Astrocyte of the cerebellum (primary cell): ENCODE measurements at regions not wholly inside any gene's neighbourhood (a gene's known extent, or its start where the extent isn't known, plus 50 kb on each side); places are given as distances from the start of the nearest gene placed in this dataset.

Experiments
- DNase-seq: peaks from one replicate; pipeline ENCODE4 v3.0.0-alpha.2; 2011; ENCODE audit warnings: low read depth
- H3K4me3 ChIP-seq: 2 replicates; pipeline ENCODE4 v1.5.1; 2011; ENCODE audit warnings: mild to moderate bottlenecking, low read depth, low read length, moderate library complexity
- in situ Hi-C: cut with HindIII; loops from 2 replicates; pipeline ENCODE4 v1.10.0; 2017; ENCODE audit warnings: low sequenced_read_pairs
- TF ChIP-seq, protein P1 (sequence below): IDR thresholded peaks from 2 replicates; pipeline ENCODE4 v1.5.1; 2012; ENCODE audit warnings: low read length, low read depth, moderate library complexity, mild to moderate bottlenecking; ENCODE audit errors: missing control alignments

DNA sequence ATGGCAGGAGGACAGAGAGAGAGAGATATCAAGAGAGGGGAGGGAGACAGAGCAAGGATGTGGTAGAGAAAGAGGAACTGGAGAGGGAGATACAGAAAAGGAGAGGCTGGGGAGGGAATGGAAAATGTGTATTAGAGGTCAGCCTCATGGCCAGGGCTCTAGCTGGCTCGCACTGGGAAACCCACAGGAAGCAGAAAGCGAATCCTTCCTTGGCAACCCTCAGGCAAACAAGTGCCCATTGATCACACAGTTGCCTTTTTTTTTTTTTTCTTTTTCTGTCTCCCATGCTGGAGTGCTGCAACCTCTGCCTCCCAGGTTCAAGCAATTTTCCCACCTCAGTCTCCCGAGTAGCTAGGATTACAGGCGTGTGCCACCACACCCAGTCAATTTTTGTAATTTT is 391.2 kb downstream of the TYW1 start:
- no peak overlapping the region for H3K4me3 ChIP-seq
- no peak for DNase-seq
- TF ChIP-seq, protein P1, sequence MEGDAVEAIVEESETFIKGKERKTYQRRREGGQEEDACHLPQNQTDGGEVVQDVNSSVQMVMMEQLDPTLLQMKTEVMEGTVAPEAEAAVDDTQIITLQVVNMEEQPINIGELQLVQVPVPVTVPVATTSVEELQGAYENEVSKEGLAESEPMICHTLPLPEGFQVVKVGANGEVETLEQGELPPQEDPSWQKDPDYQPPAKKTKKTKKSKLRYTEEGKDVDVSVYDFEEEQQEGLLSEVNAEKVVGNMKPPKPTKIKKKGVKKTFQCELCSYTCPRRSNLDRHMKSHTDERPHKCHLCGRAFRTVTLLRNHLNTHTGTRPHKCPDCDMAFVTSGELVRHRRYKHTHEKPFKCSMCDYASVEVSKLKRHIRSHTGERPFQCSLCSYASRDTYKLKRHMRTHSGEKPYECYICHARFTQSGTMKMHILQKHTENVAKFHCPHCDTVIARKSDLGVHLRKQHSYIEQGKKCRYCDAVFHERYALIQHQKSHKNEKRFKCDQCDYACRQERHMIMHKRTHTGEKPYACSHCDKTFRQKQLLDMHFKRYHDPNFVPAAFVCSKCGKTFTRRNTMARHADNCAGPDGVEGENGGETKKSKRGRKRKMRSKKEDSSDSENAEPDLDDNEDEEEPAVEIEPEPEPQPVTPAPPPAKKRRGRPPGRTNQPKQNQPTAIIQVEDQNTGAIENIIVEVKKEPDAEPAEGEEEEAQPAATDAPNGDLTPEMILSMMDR = no peak
- in situ Hi-C loops = no loop called here

DNA sequence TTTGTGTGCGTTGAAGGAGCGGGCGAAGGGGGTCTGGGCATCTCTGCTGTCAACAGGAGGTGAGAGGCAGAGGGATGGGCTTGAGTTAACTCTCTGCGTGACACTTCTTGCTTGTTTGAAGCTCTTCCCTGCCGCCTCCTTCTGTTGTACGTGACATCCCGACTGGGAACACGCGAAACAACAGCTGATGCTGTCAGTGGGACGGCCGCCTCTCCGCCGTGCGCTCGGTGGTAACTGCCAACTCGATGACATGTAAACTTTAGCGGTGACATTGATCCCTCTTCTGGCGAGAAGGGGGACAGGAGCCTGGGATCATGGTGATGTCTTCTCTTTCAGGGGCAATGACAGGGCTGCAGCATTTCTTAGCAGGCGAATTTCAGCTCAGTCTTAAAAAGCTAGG is 394.5 kb downstream of the TYW1 start:
- in situ Hi-C loops = no loop called here
- DNase-seq = no peak
- no peak overlapping the region for H3K4me3 ChIP-seq
- TF ChIP-seq, protein P1 = no peak

DNA sequence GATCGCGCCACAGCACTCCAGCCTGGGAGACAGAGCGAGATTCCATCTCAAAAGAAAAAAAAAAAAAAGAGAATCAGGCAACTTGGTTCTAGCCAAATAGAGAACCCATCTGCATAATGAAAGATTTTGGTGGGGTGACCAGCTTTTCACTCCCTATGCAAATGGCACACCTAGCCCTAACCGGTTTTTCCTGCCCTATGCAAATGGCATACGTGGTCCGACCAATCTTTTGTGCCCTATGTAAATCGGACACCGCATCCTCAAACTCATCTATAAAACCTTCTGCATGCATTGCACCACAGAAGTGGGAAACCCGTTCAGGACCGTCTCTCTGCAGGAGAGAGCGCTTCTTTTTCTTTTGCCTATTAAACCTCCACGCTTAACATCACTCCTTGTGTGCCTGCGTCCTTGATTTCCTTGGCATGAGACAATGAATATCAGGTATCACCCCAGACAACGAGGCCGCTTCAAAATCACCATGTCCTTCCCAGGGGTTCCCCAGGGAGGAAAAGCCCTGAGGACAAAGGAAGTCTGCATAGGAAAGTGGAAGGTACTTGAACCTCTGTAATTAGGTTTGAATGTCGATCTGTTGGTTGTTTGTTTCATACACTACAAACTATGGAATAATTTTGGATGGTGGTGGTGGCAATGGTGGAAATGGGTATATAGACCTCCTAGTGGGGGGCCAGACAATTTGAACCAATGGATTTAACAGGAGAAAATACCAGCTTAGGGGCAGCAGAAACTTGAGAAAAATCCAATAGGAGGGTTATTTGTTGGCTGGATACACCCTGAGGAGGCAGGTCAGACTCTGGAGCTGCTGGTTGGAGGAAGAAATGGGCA is 396.2 kb downstream of the TYW1 start:
- TF ChIP-seq, protein P1 = no peak

DNA sequence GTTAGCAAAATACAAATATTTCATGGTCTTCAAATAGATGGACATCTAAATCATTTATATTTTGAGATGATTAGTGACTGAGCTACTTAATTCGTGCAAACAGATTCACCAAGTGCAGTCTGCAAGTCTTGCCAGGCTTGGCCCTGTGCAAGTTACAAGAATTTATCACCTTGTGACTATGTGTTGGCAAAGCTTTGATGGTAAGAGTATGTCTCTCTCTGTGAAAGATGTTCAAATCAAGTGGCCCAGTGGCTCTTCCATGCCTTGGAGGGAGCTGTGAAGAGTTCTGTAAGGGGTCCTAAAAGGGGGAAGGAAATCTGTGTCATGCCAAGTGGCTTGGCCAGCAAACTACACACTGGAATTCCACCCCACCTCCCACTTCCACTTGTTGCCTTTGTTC is 397.3 kb downstream of the TYW1 start:
- in situ Hi-C loops = no loop called here
- H3K4me3 ChIP-seq = no peak overlapping the region
- TF ChIP-seq, protein P1 = no peak
- DNase-seq = no peak

More for the DNA sequence above, 396.2 kb downstream of the TYW1 start:
- in situ Hi-C loops = no loop called here
- DNase-seq = no peak
- H3K4me3 ChIP-seq = no peak overlapping the region

DNA sequence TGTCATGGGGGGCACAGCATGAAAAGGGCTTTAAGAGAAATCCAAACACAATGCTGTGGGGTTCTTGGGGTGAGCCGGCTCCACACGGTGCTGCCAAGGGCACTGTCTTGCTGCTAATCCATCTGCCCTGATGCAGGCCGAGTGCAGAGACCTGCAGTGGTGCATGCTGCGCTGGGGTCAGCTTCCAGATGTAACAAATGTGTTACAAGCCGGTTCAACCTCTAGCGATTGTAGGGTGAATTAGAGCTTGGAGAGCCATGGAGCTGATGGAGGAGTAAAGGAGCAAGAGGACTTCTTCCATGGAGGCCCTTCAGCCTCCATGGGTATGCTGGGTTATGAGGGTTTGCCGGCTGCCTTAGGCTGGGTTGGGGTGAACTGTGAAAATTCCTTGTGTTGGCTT is 402.3 kb downstream of the TYW1 start:
- TF ChIP-seq, protein P1 = no peak
- no peak for DNase-seq
- H3K4me3 ChIP-seq = no peak overlapping the region
- in situ Hi-C loops = no loop called here

DNA sequence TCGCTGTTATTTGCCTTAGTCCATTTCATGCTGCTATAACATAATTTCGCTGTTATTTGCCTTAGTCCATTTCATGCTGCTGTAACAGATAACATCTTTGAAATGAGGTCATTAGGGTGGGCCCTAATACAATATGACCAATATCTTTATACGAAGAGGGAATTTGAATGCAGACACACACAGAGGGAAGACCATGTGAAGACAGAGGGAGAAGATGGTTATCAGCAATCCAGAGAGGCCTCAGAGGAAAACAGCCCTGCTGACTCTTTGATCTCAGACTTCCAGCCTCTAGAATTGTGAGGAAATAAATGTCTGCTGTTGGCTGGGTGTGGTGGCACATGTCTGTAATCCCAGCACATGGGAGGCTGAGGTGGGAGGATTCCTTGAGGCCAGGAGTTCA is 404.9 kb downstream of the TYW1 start:
- in situ Hi-C loops = no loop called here
- TF ChIP-seq, protein P1 = no peak
- H3K4me3 ChIP-seq = no peak overlapping the region
- DNase-seq = no peak

DNA sequence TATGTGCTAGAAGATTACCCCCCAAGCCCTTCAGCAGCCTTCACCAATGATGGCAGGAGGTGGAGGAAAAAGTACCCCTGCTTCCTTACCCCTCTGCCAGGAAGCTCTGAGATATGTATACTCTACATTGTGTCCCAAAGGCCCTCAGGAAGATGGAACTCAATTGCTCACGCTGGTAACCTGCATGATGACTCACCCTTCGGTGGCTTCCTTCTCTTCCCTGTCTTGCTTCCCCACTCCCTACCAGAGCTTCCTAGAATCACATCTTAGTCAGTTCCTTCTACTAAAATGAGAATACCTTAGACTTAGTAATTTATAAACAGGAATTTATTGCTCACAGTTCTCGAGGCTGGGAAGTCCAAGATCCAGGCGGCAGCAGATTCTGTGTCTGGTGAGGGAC is 405.6 kb downstream of the TYW1 start:
- DNase-seq = no peak
- TF ChIP-seq, protein P1 = no peak
- in situ Hi-C loops = no loop called here
- H3K4me3 ChIP-seq = no peak overlapping the region
